ENCODE measurements at regions not wholly inside any gene's neighbourhood (a gene's known extent, or its start where the extent isn't known, plus 50 kb on each side); places are given as distances from the start of the nearest gene placed in this dataset.

GRCh38 chr13:55087085-55087484 is 2053.6 kb upstream of the PRR20A start:
- no peak for TF ChIP-seq SUZ12 (IDR thresholded peaks at IDR 0.05)
- TF ChIP-seq ZNF384 (IDR thresholded peaks at IDR 0.05): no peak
- TF ChIP-seq SP1 (IDR thresholded peaks at IDR 0.05): no peak
- TF ChIP-seq FOXA1 (IDR thresholded peaks at IDR 0.05): no peak
- no peak for TF ChIP-seq NFRKB (IDR thresholded peaks at IDR 0.05)
- TF ChIP-seq HDGF (IDR thresholded peaks at IDR 0.05; ENCODE audit: borderline replicate concordance): no peak
- TF ChIP-seq ELF4 (IDR thresholded peaks at IDR 0.05): no peak
- TF ChIP-seq ARNT (IDR thresholded peaks at IDR 0.05): no peak
- no peak for TF ChIP-seq LEF1 (IDR thresholded peaks at IDR 0.05; ENCODE audit: borderline replicate concordance)
- no peak for TF ChIP-seq TARDBP (IDR thresholded peaks at IDR 0.05)
- TF ChIP-seq CTBP1 (IDR thresholded peaks at IDR 0.05; ENCODE audit: borderline replicate concordance): no peak
- TF ChIP-seq L3MBTL2 (conservative IDR thresholded peaks at IDR 0.05): no peak
- TF ChIP-seq FOXK2 (IDR thresholded peaks at IDR 0.05): no peak
- TF ChIP-seq PKNOX1 (IDR thresholded peaks at IDR 0.05): no peak
